ENCODE measurements at regions not wholly inside any gene's neighbourhood (a gene's known extent, or its start where the extent isn't known, plus 50 kb on each side); places are given as distances from the start of the nearest gene placed in this dataset.

GRCh38 chr5:28499766-28500290 is 1461.4 kb upstream of the CDH9 start:
- no peaks in the 10 kb centered on the region for H3K27me3 ChIP-seq (ENCODE audit: insufficient read depth, poor library complexity, severe bottlenecking)
- TF ChIP-seq GABPA (IDR thresholded peaks at IDR 0.05; ENCODE audit: low read depth) (no peak), POLR2AphosphoS5 (IDR thresholded peaks at IDR 0.05; ENCODE audit: low read depth) (no peak), SPI1 (IDR thresholded peaks at IDR 0.05; ENCODE audit: borderline replicate concordance, low read depth) (no peak)
- TF ChIP-seq, protein P1, sequence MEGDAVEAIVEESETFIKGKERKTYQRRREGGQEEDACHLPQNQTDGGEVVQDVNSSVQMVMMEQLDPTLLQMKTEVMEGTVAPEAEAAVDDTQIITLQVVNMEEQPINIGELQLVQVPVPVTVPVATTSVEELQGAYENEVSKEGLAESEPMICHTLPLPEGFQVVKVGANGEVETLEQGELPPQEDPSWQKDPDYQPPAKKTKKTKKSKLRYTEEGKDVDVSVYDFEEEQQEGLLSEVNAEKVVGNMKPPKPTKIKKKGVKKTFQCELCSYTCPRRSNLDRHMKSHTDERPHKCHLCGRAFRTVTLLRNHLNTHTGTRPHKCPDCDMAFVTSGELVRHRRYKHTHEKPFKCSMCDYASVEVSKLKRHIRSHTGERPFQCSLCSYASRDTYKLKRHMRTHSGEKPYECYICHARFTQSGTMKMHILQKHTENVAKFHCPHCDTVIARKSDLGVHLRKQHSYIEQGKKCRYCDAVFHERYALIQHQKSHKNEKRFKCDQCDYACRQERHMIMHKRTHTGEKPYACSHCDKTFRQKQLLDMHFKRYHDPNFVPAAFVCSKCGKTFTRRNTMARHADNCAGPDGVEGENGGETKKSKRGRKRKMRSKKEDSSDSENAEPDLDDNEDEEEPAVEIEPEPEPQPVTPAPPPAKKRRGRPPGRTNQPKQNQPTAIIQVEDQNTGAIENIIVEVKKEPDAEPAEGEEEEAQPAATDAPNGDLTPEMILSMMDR (IDR thresholded peaks at IDR 0.05; ENCODE audit: insufficient read depth, low read length) = no peak
- TF ChIP-seq, protein P2, sequence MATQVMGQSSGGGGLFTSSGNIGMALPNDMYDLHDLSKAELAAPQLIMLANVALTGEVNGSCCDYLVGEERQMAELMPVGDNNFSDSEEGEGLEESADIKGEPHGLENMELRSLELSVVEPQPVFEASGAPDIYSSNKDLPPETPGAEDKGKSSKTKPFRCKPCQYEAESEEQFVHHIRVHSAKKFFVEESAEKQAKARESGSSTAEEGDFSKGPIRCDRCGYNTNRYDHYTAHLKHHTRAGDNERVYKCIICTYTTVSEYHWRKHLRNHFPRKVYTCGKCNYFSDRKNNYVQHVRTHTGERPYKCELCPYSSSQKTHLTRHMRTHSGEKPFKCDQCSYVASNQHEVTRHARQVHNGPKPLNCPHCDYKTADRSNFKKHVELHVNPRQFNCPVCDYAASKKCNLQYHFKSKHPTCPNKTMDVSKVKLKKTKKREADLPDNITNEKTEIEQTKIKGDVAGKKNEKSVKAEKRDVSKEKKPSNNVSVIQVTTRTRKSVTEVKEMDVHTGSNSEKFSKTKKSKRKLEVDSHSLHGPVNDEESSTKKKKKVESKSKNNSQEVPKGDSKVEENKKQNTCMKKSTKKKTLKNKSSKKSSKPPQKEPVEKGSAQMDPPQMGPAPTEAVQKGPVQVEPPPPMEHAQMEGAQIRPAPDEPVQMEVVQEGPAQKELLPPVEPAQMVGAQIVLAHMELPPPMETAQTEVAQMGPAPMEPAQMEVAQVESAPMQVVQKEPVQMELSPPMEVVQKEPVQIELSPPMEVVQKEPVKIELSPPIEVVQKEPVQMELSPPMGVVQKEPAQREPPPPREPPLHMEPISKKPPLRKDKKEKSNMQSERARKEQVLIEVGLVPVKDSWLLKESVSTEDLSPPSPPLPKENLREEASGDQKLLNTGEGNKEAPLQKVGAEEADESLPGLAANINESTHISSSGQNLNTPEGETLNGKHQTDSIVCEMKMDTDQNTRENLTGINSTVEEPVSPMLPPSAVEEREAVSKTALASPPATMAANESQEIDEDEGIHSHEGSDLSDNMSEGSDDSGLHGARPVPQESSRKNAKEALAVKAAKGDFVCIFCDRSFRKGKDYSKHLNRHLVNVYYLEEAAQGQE (IDR thresholded peaks at IDR 0.05; ENCODE audit: insufficient replicate concordance, low read depth) = no peak
- no peak for DNase-seq (ENCODE audit: low read depth in 1 of 2, low spot score in 1 of 2)
- no peak overlapping the region for H3K4me3 ChIP-seq (replicated peaks; ENCODE audit: insufficient read depth, low read length)
- H3K27ac ChIP-seq (replicated peaks) = no peak overlapping the region

- TF ChIP-seq, protein P1 (IDR thresholded peaks at IDR 0.05; ENCODE audit: insufficient read depth, low read length) = no peak
- TF ChIP-seq SPI1 (IDR thresholded peaks at IDR 0.05; ENCODE audit: borderline replicate concordance, low read depth) (no peak), GABPA (IDR thresholded peaks at IDR 0.05; ENCODE audit: low read depth) (no peak), POLR2AphosphoS5 (IDR thresholded peaks at IDR 0.05; ENCODE audit: low read depth) (no peak)
- TF ChIP-seq, protein P2 (IDR thresholded peaks at IDR 0.05; ENCODE audit: insufficient replicate concordance, low read depth) = no peak
- no peak for DNase-seq (ENCODE audit: low read depth in 1 of 2, low spot score in 1 of 2)
- Histone ChIP-seq H3K4me3 (replicated peaks; ENCODE audit: insufficient read depth, low read length) (no peak overlapping the region), H3K27me3 (ENCODE audit: insufficient read depth, poor library complexity, severe bottlenecking) (no peaks in the 10 kb centered on the region), H3K27ac (replicated peaks) (no peak overlapping the region)
Measured at GRCh38 chr5:28495876-28496275, 1457.5 kb upstream of the CDH9 start.

- H3K27me3 ChIP-seq (ENCODE audit: insufficient read depth, poor library complexity, severe bottlenecking) = no peaks in the 10 kb centered on the region
- no peak overlapping the region for H3K4me3 ChIP-seq (replicated peaks; ENCODE audit: insufficient read depth, low read length)
- H3K27ac ChIP-seq (replicated peaks) = no peak overlapping the region
- TF ChIP-seq POLR2AphosphoS5 (IDR thresholded peaks at IDR 0.05; ENCODE audit: low read depth) (no peak), SPI1 (IDR thresholded peaks at IDR 0.05; ENCODE audit: borderline replicate concordance, low read depth) (no peak), GABPA (IDR thresholded peaks at IDR 0.05; ENCODE audit: low read depth) (no peak)
- TF ChIP-seq, protein P2 (IDR thresholded peaks at IDR 0.05; ENCODE audit: insufficient replicate concordance, low read depth) = no peak
- TF ChIP-seq, protein P1 (IDR thresholded peaks at IDR 0.05; ENCODE audit: insufficient read depth, low read length) = no peak
- no peak for DNase-seq (ENCODE audit: low read depth in 1 of 2, low spot score in 1 of 2)
Measured at GRCh38 chr5:28493456-28493855, 1455.1 kb upstream of the CDH9 start.

Data from HL-60 (cell line).